GM18907 (cell line): ENCODE measurements at regions not wholly inside any gene's neighbourhood (a gene's known extent, or its start where the extent isn't known, plus 50 kb on each side); places are given as distances from the start of the nearest gene placed in this dataset.
"Not testable (repeated sequence)": the region's sequence is repeated elsewhere in the genome, so short reads cannot be mapped to it uniquely, and the experiment has no call there.

Source experiments
- ATAC-seq: cut with Tn5 transposase; IDR thresholded peaks from one replicate; pipeline ENCODE4 v1.9.1; 2021; ENCODE audit warnings: mild to moderate bottlenecking, moderate library complexity; ENCODE audit not compliant: unreplicated experiment

DNA sequence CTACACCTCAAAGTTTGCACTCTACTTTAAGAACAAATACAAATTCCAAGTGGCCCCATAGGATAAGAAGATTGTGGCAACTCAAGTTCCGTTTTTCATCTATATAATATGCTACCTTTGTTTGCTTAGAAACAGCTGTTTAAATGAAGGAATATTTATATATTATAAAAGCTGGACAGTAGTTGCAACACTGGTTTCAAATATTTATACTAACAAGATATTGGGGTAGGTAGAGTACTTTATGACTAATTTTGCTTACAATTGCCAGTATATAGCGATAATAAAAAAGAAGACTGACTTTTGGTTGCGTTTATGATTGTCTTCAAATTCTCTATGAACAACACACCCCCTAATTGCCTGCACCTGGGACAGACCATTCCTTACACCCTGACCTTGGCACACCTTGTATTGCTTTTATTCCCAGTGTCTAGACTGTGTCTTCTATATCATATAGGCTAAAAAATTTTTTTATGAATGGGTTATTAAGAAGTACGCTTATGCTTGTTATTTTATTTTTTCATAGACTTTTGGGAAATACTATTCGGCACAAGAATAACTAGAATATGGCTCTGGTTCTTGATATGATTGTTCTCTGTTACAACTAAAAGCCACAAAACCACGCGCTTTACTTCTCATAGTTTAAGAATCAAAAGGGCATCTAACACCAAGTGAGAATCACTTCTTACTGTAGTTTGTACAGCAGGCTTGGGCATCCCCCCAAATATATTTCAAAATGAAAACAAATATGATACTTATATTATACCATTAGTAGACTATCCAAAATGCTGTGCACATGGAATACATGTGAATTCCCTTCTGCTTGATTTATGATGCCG lies 455.4 kb upstream of the DCN start:
- no peak for ATAC-seq

GRCh38 chr12:91636721-91637120 lies 454.1 kb upstream of the DCN start:
- ATAC-seq: no peak

DNA sequence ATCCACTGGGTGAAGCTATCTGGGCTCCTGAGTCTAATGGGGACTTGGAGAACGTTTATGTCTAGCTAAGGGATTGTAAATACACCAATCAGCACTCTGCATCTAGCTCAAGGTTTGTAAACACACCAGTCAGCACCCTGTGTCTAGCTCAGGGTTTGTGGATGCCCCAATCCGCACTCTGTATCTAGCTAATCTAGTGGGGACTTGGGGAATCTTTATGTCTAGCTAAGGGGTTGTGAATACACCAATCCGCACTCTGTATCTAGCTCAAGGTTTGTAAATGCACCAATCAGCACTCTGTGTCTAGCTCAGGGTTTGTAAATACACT lies 451.7 kb upstream of the DCN start:
- not testable (repeated sequence) for ATAC-seq

- ATAC-seq: no peak
These were observed 451.2 kb upstream of the DCN start for GRCh38 chr12:91633734-91634357.

DNA sequence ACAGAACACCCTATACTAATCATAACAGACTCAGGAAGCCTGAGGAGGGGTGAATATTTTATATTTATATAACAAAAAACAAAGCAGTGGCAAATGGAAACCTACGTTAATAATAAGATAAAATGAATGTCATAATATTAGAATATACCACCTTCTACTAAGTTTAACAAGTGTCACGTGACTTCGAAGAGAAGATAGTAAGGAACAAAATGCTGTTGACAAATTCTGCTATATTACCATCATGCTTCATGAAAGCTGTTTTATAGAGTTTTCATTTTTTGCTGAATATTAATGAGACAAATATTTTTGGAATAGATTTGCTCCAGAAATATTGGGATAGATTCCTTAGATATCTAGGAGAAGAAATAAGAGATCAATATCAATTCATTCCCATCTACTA lies 450.6 kb upstream of the DCN start:
- no peak for ATAC-seq

GRCh38 chr12:91632042-91632786 lies 449.6 kb upstream of the DCN start:
- no peak for ATAC-seq

GRCh38 chr12:91630596-91631293 lies 448.1 kb upstream of the DCN start:
- no peak for ATAC-seq

- ATAC-seq: no peak
These were observed 447.5 kb upstream of the DCN start for GRCh38 chr12:91630083-91630482.

DNA sequence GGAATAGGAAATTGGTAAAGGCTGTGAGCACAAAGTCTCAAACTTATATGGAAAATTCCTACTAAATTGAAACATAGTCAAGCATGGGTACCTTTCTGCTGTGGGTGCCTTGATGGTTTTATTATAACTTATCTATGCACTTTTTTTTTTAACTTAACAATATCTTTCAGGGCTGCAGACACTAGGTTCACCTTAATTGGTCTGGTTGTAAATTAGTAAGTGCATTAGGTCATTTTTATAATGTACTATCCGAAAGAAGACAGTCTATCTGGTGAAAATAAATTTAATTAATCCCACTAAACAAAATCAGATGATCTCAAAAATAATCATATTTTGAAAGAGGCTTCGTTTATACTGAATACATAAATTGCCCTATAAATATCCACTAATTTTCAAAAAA lies 446.8 kb upstream of the DCN start:
- ATAC-seq: no peak

- no peak for ATAC-seq
These were observed 446.0 kb upstream of the DCN start for GRCh38 chr12:91628656-91629055.

- no peak for ATAC-seq
These were observed 444.6 kb upstream of the DCN start for GRCh38 chr12:91627225-91627624.

DNA sequence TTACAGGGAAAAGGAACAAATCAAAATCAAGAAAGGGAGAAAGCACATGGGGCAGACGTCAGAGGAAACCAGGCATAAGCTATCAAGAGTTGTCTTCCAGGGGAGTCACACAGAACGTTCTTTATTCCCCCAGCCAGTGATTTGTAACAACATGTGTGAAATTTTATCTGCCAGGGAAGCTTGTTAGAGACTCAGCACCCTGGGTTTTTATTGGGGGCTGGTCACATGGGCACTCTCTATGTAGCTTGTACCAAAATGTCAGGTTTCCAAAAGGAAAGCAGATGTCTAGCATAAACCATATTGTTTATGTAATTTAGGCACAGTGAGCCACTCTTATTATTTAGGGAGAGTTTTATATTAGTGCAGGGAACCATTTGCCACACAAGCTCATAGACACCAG lies 440.4 kb upstream of the DCN start:
- no peak for ATAC-seq

- no peak for ATAC-seq
These were observed 439.4 kb upstream of the DCN start for GRCh38 chr12:91622037-91622436.

GRCh38 chr12:91620992-91621391 lies 438.4 kb upstream of the DCN start:
- no peak for ATAC-seq

- no peak for ATAC-seq
These were observed 437.8 kb upstream of the DCN start for GRCh38 chr12:91620422-91620821.

DNA sequence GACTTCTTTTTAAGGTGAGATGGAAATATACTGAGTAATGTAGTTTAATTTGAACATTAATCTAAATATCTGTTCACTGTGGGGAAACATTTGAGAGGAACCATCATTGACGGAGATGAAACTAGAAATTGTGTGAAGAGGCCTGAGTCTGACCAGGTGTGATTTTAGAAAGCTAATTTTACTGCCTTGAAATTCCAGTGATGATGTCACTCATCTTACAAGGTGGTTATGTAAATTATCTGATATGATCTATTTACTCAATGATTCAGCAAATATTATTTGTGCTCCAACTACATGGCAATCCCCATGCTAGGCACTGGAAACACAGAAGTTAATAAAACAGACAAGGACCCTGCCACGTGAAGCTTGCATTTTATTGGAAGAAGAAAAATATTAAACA lies 435.7 kb upstream of the DCN start:
- ATAC-seq: no peak

DNA sequence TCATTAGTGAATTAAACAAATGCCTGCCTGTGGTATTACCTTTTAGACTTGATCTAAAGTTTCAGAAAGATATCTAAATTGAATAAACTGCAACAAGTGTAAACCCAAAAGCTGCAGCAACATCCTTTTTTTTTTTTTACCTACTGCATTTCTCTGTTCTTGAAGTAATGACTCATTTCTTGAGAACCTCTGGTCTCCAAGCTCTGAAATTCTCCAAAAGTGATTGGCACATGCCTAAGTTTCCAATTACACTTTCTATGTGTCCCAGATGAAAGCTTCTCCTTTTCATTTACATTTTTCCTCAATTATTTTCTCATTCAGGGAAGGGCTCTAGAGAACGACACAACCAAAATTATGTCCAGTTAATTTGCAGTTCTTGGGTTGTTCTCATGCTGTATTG lies 435.2 kb upstream of the DCN start:
- no peak for ATAC-seq

GRCh38 chr12:91616416-91616815 lies 433.8 kb upstream of the DCN start:
- no peak for ATAC-seq

DNA sequence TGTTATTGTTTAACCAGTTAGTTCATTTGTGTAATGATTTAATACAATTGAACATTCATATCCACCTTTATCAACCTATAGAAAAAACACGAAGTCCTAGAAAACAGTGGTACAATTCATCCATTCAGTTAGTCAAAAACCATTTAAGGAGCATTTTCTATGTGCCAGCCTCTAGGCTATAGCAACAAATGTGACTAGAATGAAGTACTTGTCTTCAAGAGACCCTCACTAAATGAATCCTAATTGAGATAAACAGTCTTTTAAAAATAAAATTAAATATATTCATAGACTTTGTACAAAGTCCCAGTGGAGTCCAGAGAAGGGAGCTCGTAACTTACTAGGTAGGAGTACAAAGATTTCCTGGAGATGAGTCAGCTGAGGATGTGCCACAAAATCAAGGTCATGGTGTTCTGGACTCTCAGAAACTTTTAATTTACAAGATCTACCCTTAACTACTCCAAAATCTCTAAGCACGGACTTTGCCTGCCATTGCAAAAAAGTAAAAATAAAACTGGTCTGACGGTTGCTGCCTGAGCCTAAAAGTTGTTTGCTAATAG lies 430.7 kb upstream of the DCN start:
- no peak for ATAC-seq

DNA sequence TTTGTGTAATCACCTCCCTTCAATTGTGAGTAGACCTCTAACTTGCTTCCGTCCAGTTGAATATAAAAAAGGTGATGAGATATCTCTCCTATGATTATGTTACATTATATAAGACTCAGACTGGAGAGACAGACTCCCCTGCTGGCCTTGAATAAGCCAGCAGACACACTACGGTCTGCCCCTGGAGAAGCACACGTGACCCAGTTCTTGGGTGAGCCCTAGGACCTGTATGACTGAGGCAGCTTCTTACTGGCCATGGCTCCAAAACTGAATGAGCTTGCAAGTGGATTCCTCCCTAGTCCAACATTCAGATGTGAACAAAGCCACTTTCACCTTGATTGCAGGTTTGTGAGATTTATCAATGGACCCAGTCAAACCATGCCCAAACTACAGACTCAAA lies 427.9 kb upstream of the DCN start:
- ATAC-seq: no peak

DNA sequence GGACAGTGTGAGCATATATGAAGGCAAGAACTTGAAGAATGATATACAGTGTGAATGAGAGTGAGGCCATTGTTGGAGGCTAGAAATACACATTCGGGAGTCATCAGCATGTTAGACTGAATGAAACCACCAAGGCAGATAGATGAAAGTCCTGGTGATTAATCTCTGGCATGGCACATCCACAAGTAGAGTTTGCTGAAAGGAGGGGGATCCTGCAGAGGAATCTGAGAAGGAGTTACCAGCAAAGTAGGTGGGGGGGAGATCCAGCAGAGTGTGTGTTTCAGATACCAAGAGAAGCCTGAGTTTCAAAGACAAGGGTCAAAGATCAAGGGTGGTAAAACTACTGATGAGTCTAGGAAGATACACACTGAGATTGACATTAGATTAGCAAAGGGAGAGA lies 426.7 kb upstream of the DCN start:
- ATAC-seq: no peak
